Upper lobe of right lung (tissue), 1 donor: ENCODE measurements at regions not wholly inside any gene's neighbourhood (a gene's known extent, or its start where the extent isn't known, plus 50 kb on each side); places are given as distances from the start of the nearest gene placed in this dataset.
"Not testable (repeated sequence)": the region's sequence is repeated elsewhere in the genome, so short reads cannot be mapped to it uniquely, and the experiment has no call there.

Experiments
- ATAC-seq: fragments of 200-7000 bp; cut with Tn5 transposase; one replicate; pipeline ENCODE4 v1.9.1; 2020; ENCODE audit warnings: mild to moderate bottlenecking, moderate library complexity
- DNase-seq: peaks from one replicate; pipeline ENCODE4 v3.0.0-alpha.2; 2020
- H3K27ac ChIP-seq: fragments of 200-600 bp; one replicate; pipeline ENCODE4 v1.8.0; 2022
- H3K27me3 ChIP-seq: fragments of 200-600 bp; one replicate; pipeline ENCODE4 v1.8.0; 2022; ENCODE audit warnings: mild to moderate bottlenecking
- H3K36me3 ChIP-seq: fragments of 200-600 bp; one replicate; pipeline ENCODE4 v1.8.0; 2022
- H3K4me1 ChIP-seq: fragments of 200-600 bp; one replicate; pipeline ENCODE4 v1.8.0; 2022
- H3K4me3 ChIP-seq: fragments of 200-600 bp; one replicate; pipeline ENCODE4 v1.8.0; 2022; ENCODE audit warnings: mild to moderate bottlenecking
- H3K9me3 ChIP-seq: fragments of 200-600 bp; one replicate; pipeline ENCODE4 v1.8.0; 2022
- CTCF ChIP-seq: fragments of 200-600 bp; IDR thresholded peaks from one replicate; pipeline ENCODE4 v1.8.0; 2022; ENCODE audit warnings: antibody characterized with exemption
- intact Hi-C: fragments of 100-400 bp; cut with DNase I; formaldehyde crosslinking; loops from one replicate; pipeline ENCODE4 v1.11.0; 2022
- donor health status: DM: no; HTN: yes; CAD: no; lungs with severe emphysema.

GRCh38 chr1:157460381-157460780, 91.9 kb downstream of the FCRL5 start:
- H3K36me3 ChIP-seq: no peaks in the 10 kb centered on the region
- intact Hi-C loops: no loop called here
- no peak for ATAC-seq

GRCh38 chr1:157457279-157457678, 95.0 kb downstream of the FCRL5 start:
- no peak for DNase-seq
- no peak for ATAC-seq
- no peaks in the 10 kb centered on the region for H3K36me3 ChIP-seq
- no peaks in the 10 kb centered on the region for H3K27me3 ChIP-seq
- TF ChIP-seq CTCF: no peak
- H3K4me3 ChIP-seq: no peak overlapping the region
- no peaks in the 10 kb centered on the region for H3K4me1 ChIP-seq
- no peak overlapping the region for H3K27ac ChIP-seq
- intact Hi-C loops: no loop called here
- no peaks in the 10 kb centered on the region for H3K9me3 ChIP-seq

More at GRCh38 chr1:157460381-157460780, 91.9 kb downstream of the FCRL5 start:
- Histone ChIP-seq H3K27ac (no peak overlapping the region), H3K9me3 (no peaks in the 10 kb centered on the region), H3K27me3 (no peaks in the 10 kb centered on the region), H3K4me3 (no peak overlapping the region), H3K4me1 (no peaks in the 10 kb centered on the region)
- no peak for DNase-seq
- TF ChIP-seq CTCF: no peak

DNA sequence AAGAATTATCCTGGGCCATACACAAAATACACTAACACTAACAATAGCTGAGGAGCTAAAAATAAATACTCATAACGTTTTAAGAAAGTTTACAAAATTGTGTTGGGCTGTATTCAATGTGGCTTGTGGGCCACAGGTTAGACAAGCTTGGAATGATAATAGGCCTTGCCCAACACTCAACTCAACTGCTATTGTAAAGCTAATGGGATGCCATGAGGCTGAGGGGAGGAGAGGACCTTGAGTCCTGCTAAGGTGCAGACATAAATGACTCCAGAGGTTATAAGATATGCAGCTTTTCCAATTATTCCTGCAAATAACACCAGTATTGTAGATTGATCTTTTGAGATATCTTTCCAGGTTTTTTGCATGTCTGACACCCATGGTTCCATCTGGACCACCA, 97.0 kb downstream of the FCRL5 start:
- Histone ChIP-seq H3K9me3 (no peaks in the 10 kb centered on the region), H3K4me3 (no peak overlapping the region), H3K27ac (no peak overlapping the region), H3K4me1 (no peaks in the 10 kb centered on the region), H3K36me3 (no peaks in the 10 kb centered on the region), H3K27me3 (no peaks in the 10 kb centered on the region)
- no peak for TF ChIP-seq CTCF
- ATAC-seq (no peak), DNase-seq (no peak)
- intact Hi-C loops: no loop called here

GRCh38 chr1:157450106-157450505, 102.2 kb downstream of the FCRL5 start:
- H3K27ac ChIP-seq: no peak overlapping the region
- H3K9me3 ChIP-seq: no peaks in the 10 kb centered on the region
- DNase-seq (no peak), ATAC-seq (no peak)
- H3K27me3 ChIP-seq: no peaks in the 10 kb centered on the region
- H3K4me1 ChIP-seq: no peaks in the 10 kb centered on the region
- H3K4me3 ChIP-seq: no peak overlapping the region
- no peaks in the 10 kb centered on the region for H3K36me3 ChIP-seq
- intact Hi-C loops: no loop called here
- no peak for TF ChIP-seq CTCF

- Histone ChIP-seq H3K4me3 (no peak overlapping the region), H3K27me3 (no peaks in the 10 kb centered on the region), H3K4me1 (no peaks in the 10 kb centered on the region), H3K27ac (no peak overlapping the region), H3K36me3 (no peaks in the 10 kb centered on the region), H3K9me3 (no peaks in the 10 kb centered on the region)
- intact Hi-C loops: no loop called here
- TF ChIP-seq CTCF: no peak
- DNase-seq (no peak), ATAC-seq (no peak)
These were observed 103.7 kb downstream of the FCRL5 start for GRCh38 chr1:157448636-157449035.

DNA sequence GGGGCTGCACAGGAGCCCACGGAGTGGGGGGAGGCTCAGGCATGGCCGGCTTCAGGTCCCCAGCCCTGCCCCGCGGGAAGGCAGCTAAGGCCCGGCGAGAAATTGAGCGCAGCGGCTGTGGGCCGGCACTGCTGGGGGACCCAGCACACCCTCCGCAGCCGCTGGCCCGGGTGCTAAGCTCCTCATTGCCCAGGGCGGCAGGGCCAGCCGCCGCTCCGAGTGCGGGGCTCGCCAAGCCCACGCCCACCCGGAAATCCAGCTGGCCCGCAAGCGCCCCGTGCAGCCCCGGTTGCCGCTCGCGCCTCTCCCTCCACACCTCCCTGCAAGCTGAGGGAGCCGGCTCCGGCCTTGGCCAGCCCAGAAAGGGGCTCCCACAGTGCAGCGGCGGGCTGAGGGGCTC, 106.0 kb downstream of the FCRL5 start:
- DNase-seq, H3K4me1 ChIP-seq, ATAC-seq: not testable (repeated sequence)

DNA sequence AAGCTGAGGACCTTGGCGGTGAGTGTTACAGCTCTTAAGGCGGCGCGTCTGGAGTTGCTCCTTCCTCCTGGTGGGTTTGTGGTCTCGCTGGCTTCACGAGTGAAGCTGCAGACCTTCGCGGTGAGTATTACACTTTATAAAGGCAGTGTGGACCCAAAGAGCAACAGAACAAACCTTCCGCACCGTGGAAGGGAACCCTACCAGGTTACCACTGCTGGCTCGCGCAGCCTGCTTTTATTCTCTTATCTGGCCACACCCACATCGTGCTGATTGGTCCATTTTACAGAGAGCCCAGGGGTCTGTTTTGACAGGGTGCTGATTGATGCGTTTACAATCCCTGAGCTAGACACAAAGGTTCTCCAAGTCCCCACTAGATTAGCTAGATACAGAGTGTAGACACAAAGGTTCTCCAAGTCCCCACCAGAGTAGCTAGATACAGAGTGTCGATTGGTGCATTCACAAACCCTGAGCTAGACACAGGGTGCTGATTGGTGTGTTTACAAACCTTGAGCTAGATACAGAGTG, 106.6 kb downstream of the FCRL5 start:
- ATAC-seq, intact Hi-C loops, H3K4me3 ChIP-seq, H3K27me3 ChIP-seq, H3K9me3 ChIP-seq, H3K27ac ChIP-seq, H3K36me3 ChIP-seq, H3K4me1 ChIP-seq, DNase-seq: not testable (repeated sequence)

More for the DNA sequence above, 106.0 kb downstream of the FCRL5 start:
- H3K27me3 ChIP-seq, H3K4me3 ChIP-seq, H3K36me3 ChIP-seq, H3K9me3 ChIP-seq, H3K27ac ChIP-seq, intact Hi-C loops: not testable (repeated sequence)
